ENCODE measurements at regions not wholly inside any gene's neighbourhood (a gene's known extent, or its start where the extent isn't known, plus 50 kb on each side); places are given as distances from the start of the nearest gene placed in this dataset.

DNA sequence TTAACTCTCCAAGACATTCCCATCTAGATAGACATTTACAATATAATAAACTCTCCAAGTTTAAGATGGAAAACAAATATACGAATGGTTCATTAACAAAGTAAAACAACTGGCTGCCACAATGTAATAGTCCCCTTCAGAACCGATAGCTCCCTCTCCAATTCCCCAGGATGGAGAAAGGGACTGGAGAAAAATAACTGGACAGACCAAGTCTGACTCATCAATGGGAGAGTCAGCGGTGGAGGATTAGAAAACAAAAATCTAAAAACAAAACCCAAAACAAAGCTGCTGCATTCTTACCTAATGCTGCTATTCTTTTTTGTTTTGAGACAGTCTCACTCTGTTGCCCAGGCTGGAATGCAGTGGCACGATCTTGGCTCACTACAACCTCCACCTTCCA, 468.1 kb downstream of the SHQ1 start:
- TF ChIP-seq CTCF (IDR thresholded peaks at IDR 0.05) (no peak), POLR2A (IDR thresholded peaks at IDR 0.05) (no peak), EP300 (IDR thresholded peaks at IDR 0.05) (no peak), POLR2AphosphoS5 (IDR thresholded peaks at IDR 0.05) (no peak)
